Activated T-cell treated with anti-CD3 and anti-CD28 coated beads for 4 hours (primary cell): ENCODE measurements at regions not wholly inside any gene's neighbourhood (a gene's known extent, or its start where the extent isn't known, plus 50 kb on each side); places are given as distances from the start of the nearest gene placed in this dataset.
"Not testable (repeated sequence)": the region's sequence is repeated elsewhere in the genome, so short reads cannot be mapped to it uniquely, and the experiment has no call there.

Experiments
- DNase-seq: peaks from one replicate; pipeline ENCODE4 v3.0.0-alpha.2; 2020

DNA sequence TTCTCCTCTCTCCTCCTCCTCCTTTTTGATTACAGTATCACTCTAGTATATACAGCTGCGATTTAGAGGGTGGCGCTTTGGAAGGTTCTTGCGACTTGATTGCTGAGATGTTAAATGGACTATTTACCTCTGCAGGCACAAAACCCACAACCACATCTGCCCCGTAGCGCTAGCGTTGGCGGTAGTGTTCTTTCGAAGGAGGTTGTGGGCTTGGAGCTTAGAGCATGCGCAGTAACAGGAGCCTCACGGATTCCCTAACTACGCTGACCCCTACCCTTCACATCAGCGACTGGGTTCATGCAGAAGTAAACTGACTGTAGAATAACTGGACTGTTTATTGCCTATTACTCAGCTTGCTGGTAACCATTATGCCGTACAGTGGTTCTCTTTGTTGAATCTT is 58.0 kb downstream of the CGGBP1 start:
- no peak for DNase-seq

DNA sequence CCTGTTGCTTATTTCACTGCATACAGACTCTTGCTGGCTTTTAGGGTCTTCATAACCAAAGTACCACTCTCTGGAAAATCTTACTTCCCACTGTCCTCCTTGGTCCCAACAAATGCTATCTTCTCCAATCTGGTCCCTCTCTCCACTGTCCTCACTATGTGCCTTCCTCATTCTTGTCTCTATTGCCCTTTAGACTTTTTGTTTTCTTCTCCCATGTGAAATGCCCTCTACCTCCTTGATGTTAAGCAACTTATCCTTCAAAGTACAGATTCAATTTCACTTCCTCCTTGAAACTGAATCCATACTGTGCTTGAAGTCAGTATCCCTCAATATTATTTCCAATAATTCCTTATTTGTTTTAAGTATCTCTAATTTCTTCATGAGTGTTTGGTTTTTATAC is 60.8 kb downstream of the CGGBP1 start:
- no peak for DNase-seq

DNA sequence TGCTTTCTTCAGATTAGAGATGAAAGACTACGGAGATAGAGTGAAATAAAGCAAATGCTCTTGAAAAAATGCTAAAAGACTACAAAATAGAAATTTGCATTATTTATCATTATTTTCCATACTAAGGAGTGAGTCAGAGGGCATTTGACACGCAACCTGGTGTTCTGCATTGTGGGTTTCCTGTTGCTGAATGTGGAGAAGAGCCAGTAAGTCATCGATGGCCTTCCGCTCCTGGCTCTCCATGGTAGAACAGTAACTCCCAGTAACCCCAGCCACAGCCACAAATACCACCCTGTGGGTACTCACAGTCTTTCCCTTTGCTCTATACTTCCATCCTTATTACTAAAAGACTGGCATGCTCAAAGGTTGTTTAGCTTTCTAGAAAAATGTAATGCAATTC is 61.5 kb downstream of the CGGBP1 start:
- peak; percentile 10 for DNase-seq

- DNase-seq, result no peak
Observed at GRCh38 chr3:87996882-87997281, 61.9 kb downstream of the CGGBP1 start.

DNA sequence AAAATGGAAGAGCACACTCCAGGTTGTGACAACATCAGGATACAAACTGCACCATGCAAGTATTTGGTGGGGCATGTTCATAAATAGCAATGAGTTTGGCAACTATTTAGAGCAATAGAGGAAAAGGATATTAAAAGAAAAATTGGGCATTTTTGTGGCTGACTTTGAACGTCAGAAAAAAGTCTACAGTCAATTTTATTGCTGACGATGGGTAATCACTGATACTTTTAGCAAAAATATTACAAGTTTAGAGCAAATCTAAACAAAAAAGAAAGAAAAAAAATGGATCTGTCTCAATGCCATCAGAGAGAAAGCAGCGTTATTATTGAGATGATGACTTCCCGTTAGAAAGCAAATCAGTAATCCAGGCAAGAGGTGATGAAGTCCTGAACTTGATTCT is 65.2 kb downstream of the CGGBP1 start:
- DNase-seq, result no peak

- DNase-seq, result no peak
Observed at GRCh38 chr3:87987952-87988351, 70.9 kb downstream of the CGGBP1 start.

DNA sequence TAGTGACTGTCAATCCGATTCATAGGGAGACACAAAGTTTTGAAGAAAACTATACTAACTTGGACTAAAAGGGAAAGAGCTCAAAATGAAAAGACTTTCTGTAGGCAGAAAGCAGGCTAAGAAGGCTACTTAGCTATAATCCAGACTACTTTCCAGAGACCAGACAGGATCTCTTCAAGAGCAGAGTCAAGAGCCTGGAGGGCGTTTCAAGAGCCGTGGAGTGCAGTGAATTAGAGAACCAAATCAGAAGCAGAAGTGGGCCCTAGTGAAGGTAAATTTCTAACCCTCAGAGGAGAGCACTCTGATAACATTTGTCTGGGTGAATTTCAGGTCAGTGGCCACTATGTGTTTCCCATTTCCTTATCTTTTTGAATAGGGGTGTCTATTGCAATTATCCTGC is 76.4 kb downstream of the CGGBP1 start:
- DNase-seq, result no peak

DNA sequence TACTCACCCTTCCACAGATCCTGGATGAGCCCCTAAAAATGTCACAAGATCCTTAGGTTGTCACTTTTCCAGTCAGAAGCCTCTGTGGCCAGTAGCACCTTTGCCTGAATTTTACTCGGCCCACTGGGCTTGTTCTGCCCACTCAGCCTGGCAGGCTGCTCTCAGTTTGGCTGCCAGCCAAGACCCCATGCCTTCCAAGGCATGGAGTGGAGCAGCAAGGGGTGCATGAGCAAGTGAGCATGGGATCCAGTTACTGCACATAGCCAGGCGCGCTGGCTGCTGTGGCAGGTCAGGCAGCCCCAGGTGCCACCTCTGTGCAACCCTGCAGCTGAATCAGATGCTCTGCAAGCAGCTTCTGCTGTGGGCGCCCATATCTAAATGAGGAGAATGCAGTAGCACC is 79.3 kb downstream of the CGGBP1 start:
- DNase-seq, result no peak

- DNase-seq, result no peak
Observed at GRCh38 chr3:87977765-87978164, 81.0 kb downstream of the CGGBP1 start.

DNA sequence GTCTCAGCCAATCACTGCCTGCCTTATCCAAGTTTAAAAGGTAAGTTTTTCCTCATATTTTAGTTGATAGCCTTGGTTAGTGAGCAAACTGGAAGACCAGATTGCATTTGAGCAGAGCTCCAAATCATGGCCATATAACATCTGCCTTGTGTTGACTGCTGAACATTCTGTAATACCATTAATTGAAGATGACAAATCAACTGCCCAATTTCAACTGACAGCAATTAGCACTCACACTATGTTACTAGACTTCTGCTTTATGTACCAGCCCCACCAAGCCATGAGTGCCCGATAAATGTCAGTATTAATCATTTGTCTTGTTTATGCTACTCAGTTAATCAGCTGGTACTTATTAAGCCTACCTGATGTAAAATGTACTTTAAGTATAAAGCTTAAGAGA is 83.1 kb downstream of the CGGBP1 start:
- DNase-seq, result no peak

DNA sequence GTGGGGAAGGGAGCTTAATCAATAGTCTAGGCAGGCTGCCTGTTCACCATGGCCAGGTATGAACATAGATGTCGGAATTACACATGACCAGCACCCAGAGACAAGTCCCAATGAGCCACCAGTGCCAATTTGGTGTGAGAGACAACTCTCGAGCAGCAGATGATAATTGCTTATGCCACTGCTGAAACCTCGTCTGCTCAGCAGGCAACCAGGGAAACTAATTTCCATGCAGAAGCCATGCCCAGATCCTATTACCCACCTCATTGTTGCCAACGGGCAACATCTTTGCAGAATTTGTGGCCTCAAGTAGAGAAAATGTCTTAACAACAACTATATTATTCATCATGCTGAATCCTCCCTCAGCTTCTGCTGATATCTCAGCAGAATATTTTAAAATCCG is 84.9 kb downstream of the CGGBP1 start:
- DNase-seq, result no peak

DNA sequence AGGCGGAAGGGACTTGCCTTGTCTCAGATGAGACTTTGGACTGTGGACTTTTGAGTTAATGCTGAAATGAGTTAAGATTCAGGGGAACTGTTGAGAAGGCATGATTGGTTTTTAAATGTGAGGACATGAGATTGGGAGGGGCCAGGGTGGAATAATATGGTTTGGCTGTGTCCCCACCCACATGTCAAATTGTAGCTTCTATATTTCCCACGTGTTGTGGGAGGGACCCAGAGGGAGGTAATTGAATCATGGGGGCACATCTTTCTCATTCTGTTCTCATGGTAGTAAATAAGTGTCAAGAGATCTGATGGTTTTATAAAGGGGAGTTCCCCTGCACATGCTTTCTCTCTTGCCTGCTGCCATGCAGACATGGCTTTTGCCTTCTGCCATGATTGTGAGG is 89.2 kb downstream of the CGGBP1 start:
- no peak for DNase-seq

DNA sequence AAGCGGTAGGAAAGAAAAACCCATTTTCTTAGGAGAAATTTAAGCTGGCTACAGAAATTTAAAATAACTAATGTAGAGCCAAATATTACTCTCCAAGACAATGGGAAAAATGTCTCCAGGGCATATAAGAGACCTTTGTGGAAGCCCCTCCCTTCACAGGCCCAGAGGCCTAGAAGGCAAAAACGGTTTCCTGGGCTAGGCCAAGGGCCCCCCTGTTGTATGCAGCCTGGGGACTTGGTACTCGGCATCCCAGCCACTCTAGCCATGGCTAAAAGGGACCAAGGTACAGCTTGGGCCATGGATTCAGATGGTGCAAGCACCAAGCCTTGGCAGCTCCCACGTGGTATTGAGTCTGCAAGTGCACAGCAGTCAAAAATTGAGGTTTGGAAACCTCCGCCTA is 90.1 kb downstream of the CGGBP1 start:
- no peak for DNase-seq

DNA sequence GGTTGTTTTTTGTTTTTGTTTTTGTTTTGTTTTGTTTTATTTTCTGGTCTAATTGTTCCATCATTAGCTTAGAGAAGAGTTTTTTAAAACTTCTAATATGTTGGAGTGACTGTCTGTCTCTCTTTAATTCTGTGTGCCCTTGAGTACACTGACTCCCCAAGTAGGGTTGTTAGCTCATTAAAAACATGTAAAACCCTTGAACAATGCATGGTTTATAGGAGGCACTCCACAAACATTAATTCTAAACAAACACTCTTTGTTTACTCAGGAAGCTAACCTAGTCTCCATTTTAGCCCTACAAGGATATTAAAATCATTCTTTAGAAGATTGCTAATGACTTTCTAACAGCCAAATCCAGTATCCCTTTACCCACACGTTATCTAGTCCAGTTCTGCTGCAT is 100.5 kb downstream of the CGGBP1 start:
- DNase-seq, result no peak

DNA sequence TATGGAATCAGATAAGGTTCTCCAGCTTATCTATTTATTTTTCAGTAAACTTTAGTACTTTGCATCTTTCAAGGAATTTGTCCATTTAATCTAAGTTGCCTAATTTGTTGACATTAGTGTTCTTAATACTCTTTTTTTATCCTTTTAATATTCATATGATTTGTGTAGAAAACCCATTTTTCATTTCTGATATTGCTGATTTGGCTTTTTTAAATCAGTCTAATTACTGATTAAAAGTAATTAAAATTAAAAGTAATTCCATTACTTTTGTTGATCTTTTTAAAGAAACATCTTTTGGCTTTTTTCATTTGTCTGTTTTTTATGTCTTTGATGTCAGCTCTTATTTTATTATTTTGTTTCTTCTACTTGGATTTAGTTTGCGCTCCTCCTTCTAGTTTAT is 101.2 kb downstream of the CGGBP1 start:
- no peak for DNase-seq

- no peak for DNase-seq
Observed at GRCh38 chr3:87949879-87950208, 109.0 kb downstream of the CGGBP1 start.

DNA sequence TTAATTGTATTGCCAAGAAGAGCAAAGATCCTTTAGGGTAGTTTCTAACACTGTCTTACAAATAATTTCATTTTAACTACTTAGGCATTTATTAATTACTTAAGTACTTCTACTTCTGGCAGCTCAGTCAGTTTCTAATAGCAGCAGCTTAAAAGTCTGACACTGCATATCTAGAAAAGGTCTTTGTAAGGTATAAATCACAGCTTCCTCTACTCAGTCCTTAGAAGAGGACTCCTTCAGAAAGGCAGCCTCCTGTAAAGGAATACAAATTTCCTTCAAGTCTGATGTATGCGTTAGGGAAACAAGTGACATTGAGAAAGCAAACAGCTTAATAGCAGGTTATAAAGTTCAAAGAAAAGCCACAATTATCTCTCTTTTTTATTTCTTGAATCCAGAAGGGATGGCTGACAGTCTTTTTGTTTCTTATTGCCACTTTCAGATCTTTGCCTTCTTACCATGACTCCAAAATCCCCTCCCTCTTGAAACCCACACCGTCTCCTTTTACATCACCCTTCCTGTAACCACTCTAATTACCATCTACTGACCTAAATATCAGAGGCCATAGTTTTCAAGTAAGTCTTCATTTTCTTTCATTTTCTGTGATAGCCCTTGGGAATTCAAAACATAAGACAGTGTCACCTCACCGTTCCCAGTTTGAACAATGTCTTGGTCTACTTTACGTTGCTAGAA is 109.5 kb downstream of the CGGBP1 start:
- no peak for DNase-seq

DNA sequence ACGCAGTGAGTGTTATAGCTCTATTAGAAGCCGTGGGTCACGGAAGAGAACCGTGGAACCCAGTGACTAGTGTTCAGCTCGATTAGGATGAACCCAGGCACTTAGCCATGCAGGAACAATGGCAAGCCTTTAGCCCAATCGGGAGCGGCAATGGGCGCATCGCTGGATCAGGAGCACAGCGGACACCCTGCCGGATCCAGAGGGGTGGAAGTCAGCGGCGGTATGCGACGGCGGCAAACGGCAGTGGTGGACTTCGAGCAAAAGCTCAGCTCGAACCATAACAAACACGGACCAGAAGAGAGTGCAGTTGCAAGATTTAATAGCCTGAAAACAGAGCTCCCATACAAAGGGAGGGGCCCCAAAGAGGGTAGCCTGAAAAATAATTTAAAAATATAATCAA is 112.8 kb downstream of the CGGBP1 start:
- DNase-seq, result not testable (repeated sequence)

- DNase-seq, result not testable (repeated sequence)
Observed at GRCh38 chr3:87942256-87942655, 116.5 kb downstream of the CGGBP1 start.

GRCh38 chr3:87924485-87924884 is 134.3 kb downstream of the CGGBP1 start:
- DNase-seq, result no peak

DNA sequence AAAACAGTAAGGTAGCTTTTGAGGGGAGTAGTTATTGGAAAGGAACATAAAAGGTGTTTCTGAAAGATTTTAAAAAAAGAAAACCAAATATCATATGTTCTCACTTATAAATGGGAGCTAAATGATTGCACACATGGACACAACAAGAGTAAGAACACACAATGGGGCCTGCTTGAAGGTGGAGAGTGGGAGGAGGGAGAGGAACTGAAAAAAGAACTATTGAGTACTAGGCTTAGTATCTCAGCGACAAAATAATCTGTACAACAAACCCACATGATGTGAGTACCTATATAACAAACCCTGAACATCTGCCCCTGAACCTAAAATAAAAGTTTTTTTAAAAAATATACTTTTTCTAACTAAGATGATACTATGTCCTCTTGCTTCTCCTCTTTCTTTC is 138.3 kb downstream of the CGGBP1 start:
- no peak for DNase-seq

DNA sequence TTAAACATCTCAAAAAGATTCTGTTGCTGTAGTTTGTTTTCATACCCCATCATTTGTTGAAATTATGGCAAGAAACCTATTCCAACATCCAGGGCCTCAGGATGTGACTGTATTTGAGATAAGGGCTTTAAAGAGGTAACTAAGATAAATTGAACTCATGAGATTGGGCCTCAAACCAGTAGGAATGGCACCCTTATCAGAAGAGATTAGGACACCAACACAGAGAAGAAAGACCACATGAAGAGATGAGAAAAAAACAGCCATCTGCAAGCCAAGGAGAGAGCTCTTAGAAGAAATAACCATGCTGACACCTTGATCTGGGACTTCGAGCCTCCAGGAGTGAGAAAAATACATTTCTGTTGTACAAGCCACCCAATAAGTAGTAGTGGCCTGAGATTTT is 157.7 kb downstream of the CGGBP1 start:
- no peak for DNase-seq

DNA sequence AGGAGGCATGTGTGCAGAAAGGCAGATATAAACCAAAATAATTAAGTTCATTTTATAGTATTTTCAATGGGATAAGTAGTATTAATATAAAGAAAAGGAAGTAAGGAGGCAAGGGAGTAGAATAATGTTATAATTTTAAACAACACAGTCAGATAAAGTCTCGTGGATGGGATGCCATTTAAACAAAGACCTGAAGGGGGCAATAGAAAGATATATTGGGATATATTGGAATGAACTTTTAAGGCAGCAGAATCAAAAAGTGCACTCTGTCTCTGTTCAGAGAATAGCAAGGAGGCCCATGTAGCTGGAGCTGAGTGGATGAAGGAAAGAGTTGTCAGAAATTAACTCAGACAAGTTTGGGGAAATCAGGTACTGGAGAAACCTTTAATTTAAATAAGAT is 158.7 kb downstream of the CGGBP1 start:
- no peak for DNase-seq

DNA sequence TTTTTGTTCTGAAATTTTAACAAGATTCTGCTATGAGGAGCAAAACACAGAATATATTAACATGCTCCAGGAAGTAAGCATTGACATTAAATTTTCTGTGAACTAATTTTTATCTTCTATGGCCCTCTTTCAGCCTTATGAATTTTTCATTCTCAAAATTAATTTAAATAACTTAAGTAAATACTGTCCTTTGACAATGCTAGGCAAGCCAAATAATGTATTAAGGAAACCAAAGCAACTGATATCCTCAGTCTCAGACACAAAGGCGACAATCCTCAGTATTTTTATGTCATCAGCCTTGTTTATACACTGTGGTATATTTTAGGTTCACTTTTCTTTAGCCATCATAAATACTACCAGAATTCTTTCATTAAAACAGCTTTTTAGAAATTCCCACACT is 159.8 kb downstream of the CGGBP1 start:
- no peak for DNase-seq

DNA sequence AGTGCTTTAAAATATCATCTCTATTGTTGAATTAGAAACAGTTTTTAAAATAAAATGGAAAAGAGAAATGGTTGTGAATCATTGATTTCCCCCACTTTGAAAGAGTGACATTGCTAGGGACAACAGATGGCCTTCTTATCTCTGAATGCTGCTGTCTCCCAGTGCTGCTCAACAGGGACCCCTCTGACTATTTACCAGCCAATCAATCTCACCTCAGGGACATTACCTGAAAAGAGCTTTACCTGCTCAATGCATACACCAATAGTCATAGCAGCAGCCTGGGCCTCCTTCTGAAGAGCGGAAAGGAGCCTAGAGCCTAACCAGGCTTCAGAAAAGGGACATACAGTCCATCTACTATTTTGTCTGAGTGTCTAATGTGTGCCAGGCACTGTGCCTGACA is 162.8 kb downstream of the CGGBP1 start:
- DNase-seq, result no peak

GRCh38 chr3:87873136-87873535 is 185.7 kb downstream of the CGGBP1 start:
- DNase-seq, result no peak
